Hepatocyte (in vitro differentiated cells): ENCODE measurements at regions not wholly inside any gene's neighbourhood (a gene's known extent, or its start where the extent isn't known, plus 50 kb on each side); places are given as distances from the start of the nearest gene placed in this dataset.

Experiments used
- CTCF ChIP-seq: fragments of 200-600 bp; sonication (generic); IDR thresholded peaks from 2 replicates; pipeline ENCODE4 v1.5.1; 2016; ENCODE audit warnings: antibody characterized with exemption, mild to moderate bottlenecking; ENCODE audit not compliant: poor library complexity
- EZH2 ChIP-seq: fragments of 200-600 bp; sonication (generic); IDR thresholded peaks from 2 replicates; pipeline ENCODE4 v1.6.1; 2016; ENCODE audit warnings: antibody characterized with exemption, mild to moderate bottlenecking, borderline replicate concordance
- EZH2phosphoT487 ChIP-seq: fragments of 200-600 bp; sonication (generic); IDR thresholded peaks from one replicate; pipeline ENCODE4 v1.6.1; 2018; ENCODE audit warnings: antibody characterized with exemption, mild to moderate bottlenecking, low read depth, moderate library complexity; ENCODE audit not compliant: unreplicated experiment, severe bottlenecking

- TF ChIP-seq CTCF (no peak), EZH2 (no peak), EZH2phosphoT487 (no peak)
Observed at GRCh38 chr11:134481135-134481534, 69.1 kb upstream of the B3GAT1 start.
